MCF 10A (cell line): ENCODE measurements at regions not wholly inside any gene's neighbourhood (a gene's known extent, or its start where the extent isn't known, plus 50 kb on each side); places are given as distances from the start of the nearest gene placed in this dataset.

Experiments
- BruUV-seq: library from RNA; stranded (reverse); fragments of 400-500 nt; replicated peaks from 2 replicates; lab custom pipeline; 2021; lab: Mats Ljungman, UMichigan
- CTCF ChIA-PET: fragments of 300-600 bp; sonication (Branson Sonifier 250); formaldehyde crosslinking; extraction: SDS; loops from one replicate; lab custom pipeline; 2021; ENCODE audit warnings: antibody characterized with exemption, inconsistent platforms; lab: Yijun Ruan, JAX
- POLR2A ChIA-PET: fragments of 300-600, 350-650 bp; sonication (Branson Sonifier 250); formaldehyde crosslinking; extraction: SDS; loops from one replicate; lab custom pipeline; 2020; ENCODE audit warnings: antibody characterized with exemption, inconsistent platforms; lab: Yijun Ruan, JAX
- DNase-seq: peaks from one replicate; pipeline ENCODE4 v3.0.0-alpha.2; 2018; ENCODE audit not compliant: unreplicated experiment
- H3K27ac Mint-ChIP-seq: one replicate; pipeline ENCODE4 v1.8.0; 2022; ENCODE audit warnings: mild to moderate bottlenecking, low read depth, mixed read lengths; ENCODE audit not compliant: unreplicated experiment
- H3K27me3 Mint-ChIP-seq: one replicate; pipeline ENCODE4 v1.8.0; 2022; ENCODE audit warnings: mixed read lengths; ENCODE audit not compliant: insufficient read depth, unreplicated experiment
- H3K36me3 Mint-ChIP-seq: one replicate; pipeline ENCODE4 v1.8.0; 2022; ENCODE audit warnings: mild to moderate bottlenecking, moderate library complexity, mixed read lengths; ENCODE audit not compliant: insufficient read depth, unreplicated experiment
- H3K4me1 Mint-ChIP-seq: one replicate; pipeline ENCODE4 v1.8.0; 2022; ENCODE audit warnings: mixed read lengths; ENCODE audit not compliant: insufficient read depth, unreplicated experiment
- H3K4me3 Mint-ChIP-seq: one replicate; pipeline ENCODE4 v1.8.0; 2022; ENCODE audit warnings: mild to moderate bottlenecking, moderate library complexity, mixed read lengths; ENCODE audit not compliant: unreplicated experiment
- H3K9me3 Mint-ChIP-seq: one replicate; pipeline ENCODE4 v1.8.0; 2022; ENCODE audit warnings: mixed read lengths; ENCODE audit not compliant: unreplicated experiment
- intact Hi-C: fragments of 100-400 bp; cut with micrococcal nuclease; formaldehyde crosslinking; loops from 2 replicates; pipeline ENCODE4 v1.14.1; 2022
- TF ChIP-seq, protein P1 (sequence below): fragments of 200-600 bp; IDR thresholded peaks from one replicate; pipeline ENCODE4 v1.8.0; 2022; ENCODE audit warnings: antibody characterized with exemption, mild to moderate bottlenecking; ENCODE audit not compliant: unreplicated experiment

DNA sequence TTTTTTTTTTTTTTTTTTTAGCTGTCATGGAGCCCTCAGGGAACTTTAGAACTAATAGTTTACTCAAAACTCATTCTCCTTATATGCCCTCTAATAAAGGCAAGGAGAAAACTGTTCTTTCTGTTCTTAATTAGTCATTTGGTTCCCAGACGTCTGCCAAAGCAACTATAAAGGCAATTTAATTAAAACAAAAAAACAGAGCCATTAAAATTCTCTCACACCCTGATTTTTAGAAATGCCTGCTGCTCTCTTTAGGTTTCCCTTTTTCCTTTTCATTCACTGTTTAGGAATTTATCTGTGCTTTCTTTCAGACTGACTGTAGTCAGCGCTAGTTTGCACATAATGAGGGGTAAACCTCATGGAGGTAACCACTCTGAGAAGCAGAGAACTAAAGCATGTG lies 463.6 kb upstream of the THRB start:
- POLR2A ChIA-PET = no interaction called here
- Mint-ChIP-seq H3K9me3 (no peaks in the 10 kb centered on the region), H3K4me1 (peaks cover 11% of the 10 kb centered on the region), H3K27ac (no peak overlapping the region), H3K4me3 (no peak overlapping the region), H3K27me3 (peaks cover 18% of the 10 kb centered on the region), H3K36me3 (no peaks in the 10 kb centered on the region)
- CTCF ChIA-PET = interaction anchor here (0.6 to 0.9 kb wide), 5 partner anchors 23 to 835 kb away, joined by 3 to 5 read pairs (median 3); no protein-coding TSS in a partner anchor
- no peak for DNase-seq
- BruUV-seq = no TSS peak
- TF ChIP-seq, protein P1, sequence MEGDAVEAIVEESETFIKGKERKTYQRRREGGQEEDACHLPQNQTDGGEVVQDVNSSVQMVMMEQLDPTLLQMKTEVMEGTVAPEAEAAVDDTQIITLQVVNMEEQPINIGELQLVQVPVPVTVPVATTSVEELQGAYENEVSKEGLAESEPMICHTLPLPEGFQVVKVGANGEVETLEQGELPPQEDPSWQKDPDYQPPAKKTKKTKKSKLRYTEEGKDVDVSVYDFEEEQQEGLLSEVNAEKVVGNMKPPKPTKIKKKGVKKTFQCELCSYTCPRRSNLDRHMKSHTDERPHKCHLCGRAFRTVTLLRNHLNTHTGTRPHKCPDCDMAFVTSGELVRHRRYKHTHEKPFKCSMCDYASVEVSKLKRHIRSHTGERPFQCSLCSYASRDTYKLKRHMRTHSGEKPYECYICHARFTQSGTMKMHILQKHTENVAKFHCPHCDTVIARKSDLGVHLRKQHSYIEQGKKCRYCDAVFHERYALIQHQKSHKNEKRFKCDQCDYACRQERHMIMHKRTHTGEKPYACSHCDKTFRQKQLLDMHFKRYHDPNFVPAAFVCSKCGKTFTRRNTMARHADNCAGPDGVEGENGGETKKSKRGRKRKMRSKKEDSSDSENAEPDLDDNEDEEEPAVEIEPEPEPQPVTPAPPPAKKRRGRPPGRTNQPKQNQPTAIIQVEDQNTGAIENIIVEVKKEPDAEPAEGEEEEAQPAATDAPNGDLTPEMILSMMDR = no peak
- intact Hi-C loops = loop anchor here (10.0 kb wide), 1 partner anchor 137 kb away; no protein-coding TSS in a partner anchor

DNA sequence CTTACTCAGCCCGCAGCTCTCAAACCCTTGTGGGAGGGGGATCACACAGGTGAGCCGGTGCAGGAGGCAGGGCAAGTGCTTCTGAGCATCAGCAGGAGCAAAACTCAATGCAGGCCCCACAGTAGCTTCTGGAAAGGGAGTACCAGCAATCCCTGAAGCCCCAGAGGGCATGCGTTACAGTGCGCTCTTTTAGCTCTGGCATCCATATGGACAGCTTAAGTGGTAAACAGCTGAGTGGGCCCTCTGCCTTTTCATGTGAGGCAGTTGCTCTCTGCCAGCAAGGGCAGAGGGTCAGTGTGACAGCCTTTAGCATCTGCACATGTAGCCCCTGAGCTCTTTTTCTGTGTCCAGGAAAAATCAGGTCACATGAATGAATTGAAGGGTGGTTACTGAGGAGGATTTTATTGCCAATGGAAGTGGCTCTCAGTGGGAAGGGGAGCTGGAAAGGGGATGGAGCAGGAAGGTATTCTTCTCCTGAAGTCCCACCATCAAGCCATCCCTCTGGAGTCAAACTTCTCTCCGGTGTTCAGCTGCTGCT lies 464.3 kb upstream of the THRB start:
- BruUV-seq = no TSS peak
- TF ChIP-seq, protein P1 = no peak
- Mint-ChIP-seq H3K36me3 (no peaks in the 10 kb centered on the region), H3K27me3 (peaks cover 12% of the 10 kb centered on the region), H3K9me3 (no peaks in the 10 kb centered on the region), H3K27ac (no peak overlapping the region), H3K4me3 (no peak overlapping the region), H3K4me1 (peaks cover 7% of the 10 kb centered on the region)
- no peak for DNase-seq
- ChIA-PET CTCF (interaction anchor here (0.6 to 0.9 kb wide), 3 partner anchors 24 to 128 kb away, joined by 3 to 5 read pairs (median 3); no protein-coding TSS in a partner anchor), POLR2A (interaction anchor here (0.7 kb wide), 1 partner anchor 640 kb away, joined by 3 read pairs; no protein-coding TSS in a partner anchor)
- intact Hi-C loops = loop anchor here (10.0 kb wide), 1 partner anchor 136 kb away; no protein-coding TSS in a partner anchor

DNA sequence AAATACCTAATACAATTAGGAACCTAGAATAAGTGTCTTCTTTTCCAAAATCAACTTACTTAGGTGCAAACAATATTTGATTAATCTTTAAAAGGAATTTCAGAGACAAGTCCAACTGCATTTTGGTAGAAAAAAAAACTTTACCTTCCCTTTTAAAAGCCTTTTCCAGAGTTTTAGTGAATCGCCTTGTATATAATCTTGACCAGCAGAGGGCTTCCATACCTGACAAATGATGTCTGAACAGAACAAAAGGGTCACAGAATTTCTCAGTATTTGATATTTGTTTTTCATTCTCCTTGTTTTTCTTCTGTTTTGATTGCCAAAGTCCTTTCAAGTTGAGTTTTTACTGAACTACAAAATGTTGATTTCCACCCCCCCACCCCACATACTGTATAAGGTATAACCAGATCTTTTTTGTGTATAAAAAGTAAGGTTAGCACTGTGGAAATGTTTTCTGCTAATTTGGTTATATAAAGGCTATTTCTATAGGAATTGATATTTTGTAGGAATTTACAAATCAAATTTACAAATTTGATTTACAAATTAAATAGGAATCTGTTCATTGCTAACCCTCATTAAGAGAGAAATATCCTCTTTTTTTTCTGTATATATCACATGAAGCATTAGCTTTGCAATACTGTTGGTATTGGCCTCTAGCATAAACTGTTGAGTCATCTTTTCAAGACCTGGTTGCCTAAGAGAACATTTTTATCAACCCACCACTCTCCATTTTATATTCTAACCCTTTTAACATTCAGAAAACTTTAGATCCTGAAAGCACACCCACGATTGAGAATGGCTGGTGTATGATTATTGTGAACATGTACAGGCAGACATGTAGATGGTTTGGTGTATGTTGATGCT lies 464.1 kb upstream of the RARB start:
- no TSS peak for BruUV-seq
- Mint-ChIP-seq H3K27me3 (no peaks in the 10 kb centered on the region), H3K4me1 (peaks cover 8% of the 10 kb centered on the region), H3K36me3 (no peaks in the 10 kb centered on the region), H3K27ac (no peak overlapping the region), H3K4me3 (no peak overlapping the region), H3K9me3 (no peaks in the 10 kb centered on the region)
- DNase-seq = peak; percentile 47
- POLR2A ChIA-PET = no interaction called here
- intact Hi-C loops = loop anchor here (1.0 to 5.0 kb wide), 2 partner anchors 192 to 630 kb away; no protein-coding TSS in a partner anchor
- CTCF ChIA-PET = interaction anchor here (0.5 to 2.1 kb wide), 8 partner anchors 14 to 630 kb away, joined by 3 to 31 read pairs (median 4); no protein-coding TSS in a partner anchor
- TF ChIP-seq, protein P1 = peak; percentile 36
